B cell (primary cell): ENCODE measurements at regions not wholly inside any gene's neighbourhood (a gene's known extent, or its start where the extent isn't known, plus 50 kb on each side); places are given as distances from the start of the nearest gene placed in this dataset.

Source experiments
- CTCF ChIP-seq: fragments of 200-600 bp; IDR thresholded peaks from one replicate; pipeline ENCODE4 v1.8.0; 2022; ENCODE audit warnings: antibody characterized with exemption, mild to moderate bottlenecking
- EZH2 ChIP-seq: IDR thresholded peaks from 2 replicates; pipeline ENCODE4 v1.6.1; 2012; ENCODE audit warnings: borderline replicate concordance, low read depth, mild to moderate bottlenecking, moderate library complexity, low read length; ENCODE audit not compliant: insufficient read depth, poor library complexity, severe bottlenecking

DNA sequence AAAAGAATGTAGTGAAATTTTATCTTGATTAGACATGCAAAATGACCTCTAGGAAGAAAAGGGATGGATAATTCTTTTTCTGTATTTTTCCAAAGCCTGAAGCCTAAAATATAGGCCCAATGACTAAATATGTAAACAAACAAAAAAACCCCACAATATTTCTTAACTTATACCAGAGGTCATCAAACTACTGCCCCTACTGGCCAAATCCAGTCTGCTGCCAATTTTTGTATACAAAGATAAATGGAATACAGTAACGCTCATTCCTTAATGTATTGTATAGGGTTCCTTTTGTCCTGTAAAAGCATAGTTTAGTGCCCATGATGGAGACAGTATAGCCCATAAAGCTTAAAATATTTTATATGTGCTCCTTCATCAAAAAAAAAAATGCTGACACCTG is 145.7 kb upstream of the ALG10 start:
- TF ChIP-seq CTCF (no peak), EZH2 (no peak)
